HCT116 (cell line): ENCODE measurements at regions not wholly inside any gene's neighbourhood (a gene's known extent, or its start where the extent isn't known, plus 50 kb on each side); places are given as distances from the start of the nearest gene placed in this dataset.

Source experiments
- CEBPB ChIP-seq: IDR thresholded peaks from 2 replicates; pipeline ENCODE4 v1.6.1; 2012; ENCODE audit warnings: low read depth
- CTCF ChIP-seq, 3 experiments: fragments of 200-600 bp in 1 of 3; sonication (generic) in 1 of 3; IDR thresholded peaks in 2 of 3; conservative IDR thresholded peaks in 1 of 3; 2 replicates each; pipeline ENCODE4 v1.5.1; 2012 to 2017; ENCODE audit warnings: low read depth in 2 of 3, low read length in 2 of 3, antibody characterized with exemption in 1 of 3, borderline replicate concordance in 1 of 3, control low read depth in 1 of 3, mild to moderate bottlenecking in 1 of 3, mixed read lengths in 1 of 3, mixed run types in 1 of 3, moderate library complexity in 1 of 3; ENCODE audit not compliant: insufficient read depth in 1 of 3
- POLR2AphosphoS5 ChIP-seq: IDR thresholded peaks from 2 replicates; pipeline ENCODE4 v1.6.1; 2011; ENCODE audit warnings: mild to moderate bottlenecking, low read depth, low read length, moderate library complexity
- SIN3A ChIP-seq: IDR thresholded peaks from 2 replicates; pipeline ENCODE4 v1.6.1; 2012; ENCODE audit warnings: low read depth
- TCF7L2 ChIP-seq: IDR thresholded peaks from 2 replicates; pipeline ENCODE4 v1.7.0; 2011; ENCODE audit warnings: borderline replicate concordance, inconsistent platforms; ENCODE audit not compliant: insufficient read depth, insufficient read length; ENCODE audit errors: extremely low read depth
- YY1 ChIP-seq: IDR thresholded peaks from 2 replicates; pipeline ENCODE4 v1.6.1; 2011; ENCODE audit warnings: low read length, low read depth, moderate library complexity, mild to moderate bottlenecking; ENCODE audit not compliant: insufficient replicate concordance; ENCODE audit errors: extremely low read depth

GRCh38 chr2:152255918-152256317 lies 79.1 kb upstream of the FMNL2 start:
- TF ChIP-seq SIN3A (no peak), YY1 (no peak), CTCF (IDR thresholded peaks at IDR 0.05 in 2 of 3, conservative IDR thresholded peaks at IDR 0.05 in 1 of 3; ENCODE audit: borderline replicate concordance in 1 of 3, insufficient read depth in 1 of 3, low read depth in 2 of 3, low read length in 2 of 3) (no peak), TCF7L2 (no peak), POLR2AphosphoS5 (no peak), CEBPB (no peak)
